Loucy (cell line): ENCODE measurements at regions not wholly inside any gene's neighbourhood (a gene's known extent, or its start where the extent isn't known, plus 50 kb on each side); places are given as distances from the start of the nearest gene placed in this dataset.
"Not testable (repeated sequence)": the region's sequence is repeated elsewhere in the genome, so short reads cannot be mapped to it uniquely, and the experiment has no call there.

Experiments
- H2AFZ ChIP-seq: fragments of 200-600 bp; sonication (generic); 2 replicates; pipeline ENCODE4 v1.6.0; 2016; ENCODE audit warnings: antibody characterized with exemption, mild to moderate bottlenecking, low read length, moderate library complexity
- H3F3A ChIP-seq: fragments of 200-600 bp; 2 replicates; pipeline ENCODE4 v1.6.0; 2016; ENCODE audit warnings: antibody characterized with exemption, low read depth, mild to moderate bottlenecking
- H3K27me3 ChIP-seq: fragments of 200-600 bp; sonication (generic); 2 replicates; pipeline ENCODE4 v1.6.1; 2014; ENCODE audit warnings: low read length, mild to moderate bottlenecking; ENCODE audit not compliant: insufficient read depth, poor library complexity, severe bottlenecking
- H3K36me3 ChIP-seq: fragments of 200-600 bp; sonication (generic); 2 replicates; pipeline ENCODE4 v1.6.1; 2016; ENCODE audit warnings: low read length; ENCODE audit not compliant: insufficient read depth
- H3K4me1 ChIP-seq: fragments of 200-600 bp; sonication (generic); 2 replicates; pipeline ENCODE4 v1.5.1; 2014; ENCODE audit warnings: low read length, mild to moderate bottlenecking; ENCODE audit not compliant: insufficient read depth, poor library complexity, severe bottlenecking
- H3K4me2 ChIP-seq: fragments of 200-600 bp; sonication (generic); 2 replicates; pipeline ENCODE4 v1.6.0; 2014; ENCODE audit warnings: antibody characterized with exemption, low read length, low read depth, mild to moderate bottlenecking; ENCODE audit not compliant: poor library complexity, severe bottlenecking
- H3K4me3 ChIP-seq: fragments of 200-600 bp; sonication (generic); 2 replicates; pipeline ENCODE4 v1.5.1; 2014; ENCODE audit warnings: low read length, mild to moderate bottlenecking, mixed read lengths; ENCODE audit not compliant: poor library complexity, severe bottlenecking
- H3K79me2 ChIP-seq: fragments of 200-600 bp; sonication (generic); 2 replicates; pipeline ENCODE4 v1.6.1; 2014; ENCODE audit warnings: low read length; ENCODE audit not compliant: insufficient read depth
- H3K9ac ChIP-seq: fragments of 200-600 bp; sonication (generic); 2 replicates; pipeline ENCODE4 v1.6.0; 2014; ENCODE audit warnings: mild to moderate bottlenecking, low read depth, low read length, moderate library complexity; ENCODE audit not compliant: poor library complexity, severe bottlenecking
- H3K9me2 ChIP-seq: fragments of 200-600 bp; sonication (generic); replicated peaks from 2 replicates; pipeline ENCODE4 v1.6.1; 2016; ENCODE audit warnings: low read depth, low read length, mixed read lengths
- H3K9me3 ChIP-seq: fragments of 200-600 bp; sonication (generic); 2 replicates; pipeline ENCODE4 v1.6.1; 2014; ENCODE audit warnings: mild to moderate bottlenecking, antibody characterized with exemption, low read length, low read depth; ENCODE audit not compliant: insufficient read depth
- H4K20me1 ChIP-seq: fragments of 200-600 bp; sonication (generic); 2 replicates; pipeline ENCODE4 v1.6.0; 2014; ENCODE audit warnings: antibody characterized with exemption, low read length, mild to moderate bottlenecking; ENCODE audit not compliant: insufficient read depth, poor library complexity, severe bottlenecking
- CTCF ChIP-seq: fragments of 200-600 bp; sonication (generic); conservative IDR thresholded peaks from 2 replicates; pipeline ENCODE4 v1.5.1; 2014; ENCODE audit warnings: mild to moderate bottlenecking, antibody characterized with exemption, low read length
- EZH2phosphoT487 ChIP-seq: fragments of 200-600 bp; IDR thresholded peaks from 2 replicates; pipeline ENCODE4 v1.6.1; 2018; ENCODE audit warnings: antibody characterized with exemption, mild to moderate bottlenecking, moderate library complexity, borderline replicate concordance

- Histone ChIP-seq H3K79me2 (no peaks in the 10 kb centered on the region), H3F3A (no peaks in the 10 kb centered on the region), H3K4me1 (no peaks in the 10 kb centered on the region), H3K4me2 (no peak overlapping the region), H3K36me3 (no peaks in the 10 kb centered on the region), H3K9me2 (no peaks in the 10 kb centered on the region), H4K20me1 (no peaks in the 10 kb centered on the region), H3K9me3 (no peaks in the 10 kb centered on the region), H3K27me3 (no peaks in the 10 kb centered on the region), H2AFZ (no peak overlapping the region), H3K9ac (no peak overlapping the region), H3K4me3 (no peak overlapping the region)
- TF ChIP-seq EZH2phosphoT487 (no peak), CTCF (no peak)
These were observed 308.3 kb downstream of the PHF14 start for GRCh38 chr7:11281953-11282352.

GRCh38 chr7:11283584-11283983, 309.9 kb downstream of the PHF14 start:
- H3K36me3 ChIP-seq, H3K4me2 ChIP-seq, H3K9me2 ChIP-seq, H2AFZ ChIP-seq, H3F3A ChIP-seq, H3K4me1 ChIP-seq, H3K4me3 ChIP-seq, H3K79me2 ChIP-seq, H3K9ac ChIP-seq, H4K20me1 ChIP-seq, H3K9me3 ChIP-seq, H3K27me3 ChIP-seq: not testable (repeated sequence)

DNA sequence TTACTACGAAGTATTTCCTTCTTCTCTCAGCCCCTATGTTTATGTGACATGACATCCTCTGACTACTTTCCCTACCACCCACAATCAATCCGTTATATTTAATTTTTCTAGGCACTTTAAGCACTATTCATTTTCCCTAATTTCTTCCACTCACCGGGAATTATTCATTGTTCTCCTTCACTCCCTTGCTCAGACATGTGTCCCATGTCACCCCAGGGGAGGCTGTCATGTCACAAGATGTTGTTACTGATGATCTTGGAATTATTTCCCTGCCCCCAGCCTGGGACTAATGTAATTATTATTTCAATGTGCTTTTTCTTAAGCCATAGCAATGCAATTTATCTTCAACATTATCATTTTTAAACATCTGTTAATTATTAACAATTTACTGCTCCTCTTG, 317.2 kb downstream of the PHF14 start:
- Histone ChIP-seq H3K9me2 (no peaks in the 10 kb centered on the region), H3K79me2 (no peaks in the 10 kb centered on the region), H3F3A (no peaks in the 10 kb centered on the region), H3K4me2 (no peak overlapping the region), H3K9me3 (no peaks in the 10 kb centered on the region), H3K27me3 (no peaks in the 10 kb centered on the region), H3K4me1 (no peaks in the 10 kb centered on the region), H3K4me3 (no peak overlapping the region), H3K36me3 (no peaks in the 10 kb centered on the region), H3K9ac (no peak overlapping the region), H4K20me1 (no peaks in the 10 kb centered on the region), H2AFZ (no peak overlapping the region)
- TF ChIP-seq CTCF (no peak), EZH2phosphoT487 (no peak)

DNA sequence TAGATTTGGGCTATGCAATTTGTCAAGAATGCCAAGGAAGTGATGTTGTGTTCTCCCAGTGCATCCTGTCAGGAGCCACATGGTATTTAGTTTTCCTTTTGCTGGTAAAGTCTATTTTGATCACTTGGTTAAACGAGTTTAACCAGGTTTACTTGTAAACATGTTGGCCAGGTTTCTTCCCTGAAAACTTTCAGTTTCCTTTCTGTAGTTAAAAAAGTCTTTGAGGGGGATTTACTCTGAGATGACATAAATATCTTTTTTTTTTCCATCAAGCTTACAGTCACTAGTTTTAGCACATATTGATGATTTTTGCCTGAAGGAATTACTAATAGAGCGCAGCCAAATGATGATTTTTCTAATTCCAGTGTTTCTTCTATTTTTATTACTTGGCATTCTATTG, 320.5 kb downstream of the PHF14 start:
- H3K4me1 ChIP-seq: no peaks in the 10 kb centered on the region
- H4K20me1 ChIP-seq: no peaks in the 10 kb centered on the region
- H3F3A ChIP-seq: no peaks in the 10 kb centered on the region
- no peaks in the 10 kb centered on the region for H3K36me3 ChIP-seq
- H3K4me2 ChIP-seq: no peak overlapping the region
- no peak overlapping the region for H3K4me3 ChIP-seq
- no peaks in the 10 kb centered on the region for H3K9me3 ChIP-seq
- no peaks in the 10 kb centered on the region for H3K27me3 ChIP-seq
- H3K9me2 ChIP-seq: no peaks in the 10 kb centered on the region
- no peak overlapping the region for H2AFZ ChIP-seq
- H3K79me2 ChIP-seq: no peaks in the 10 kb centered on the region
- TF ChIP-seq CTCF: no peak
- TF ChIP-seq EZH2phosphoT487: no peak
- H3K9ac ChIP-seq: no peak overlapping the region
